ENCODE measurements at regions not wholly inside any gene's neighbourhood (a gene's known extent, or its start where the extent isn't known, plus 50 kb on each side); places are given as distances from the start of the nearest gene placed in this dataset.

GRCh38 chr16:61005952-61006351 is 1030.3 kb downstream of the CDH8 start:
- no peak for TF ChIP-seq RAD21 (IDR thresholded peaks at IDR 0.05)
- TF ChIP-seq CTCF (IDR thresholded peaks at IDR 0.05; ENCODE audit: low read depth, low read length, missing input control), result no peak
- TF ChIP-seq REST (IDR thresholded peaks at IDR 0.05), result no peak
- no peak for TF ChIP-seq GABPA (IDR thresholded peaks at IDR 0.05 in 1 of 2, conservative IDR thresholded peaks at IDR 0.05 in 1 of 2)
- TF ChIP-seq TAF1 (conservative IDR thresholded peaks at IDR 0.05), result no peak
- TF ChIP-seq YY1 (IDR thresholded peaks at IDR 0.05), result no peak
- no peak for TF ChIP-seq JUND (IDR thresholded peaks at IDR 0.05)
- no peak for TF ChIP-seq ZBTB33 (IDR thresholded peaks at IDR 0.05)
- TF ChIP-seq HNF4A (conservative IDR thresholded peaks at IDR 0.05), result no peak
- no peak for TF ChIP-seq MAX (IDR thresholded peaks at IDR 0.05)

Data from liver (tissue), 3 donors.